ENCODE measurements at regions not wholly inside any gene's neighbourhood (a gene's known extent, or its start where the extent isn't known, plus 50 kb on each side); places are given as distances from the start of the nearest gene placed in this dataset.
"Not testable (repeated sequence)": the region's sequence is repeated elsewhere in the genome, so short reads cannot be mapped to it uniquely, and the experiment has no call there.

GRCh38 chr6:61192610-61193009 lies 1093.4 kb downstream of the KHDRBS2 start:
- DNase-seq (ENCODE audit: extremely low spot score, unreplicated experiment): no peak
- TF ChIP-seq CTCF (IDR thresholded peaks at IDR 0.05): no peak
- Mint-ChIP-seq H3K27me3 (ENCODE audit: unreplicated experiment) (no peaks in the 10 kb centered on the region), H3K27ac (ENCODE audit: unreplicated experiment) (no peak overlapping the region), H3K4me3 (ENCODE audit: unreplicated experiment) (no peak overlapping the region), H3K9me3 (ENCODE audit: unreplicated experiment) (peaks cover 59% of the 10 kb centered on the region), H3K4me1 (ENCODE audit: unreplicated experiment) (no peaks in the 10 kb centered on the region), H3K36me3 (ENCODE audit: unreplicated experiment) (no peaks in the 10 kb centered on the region)

- H3K9me3 Mint-ChIP-seq (ENCODE audit: unreplicated experiment): peaks cover 42% of the 10 kb centered on the region
- no peak overlapping the region for H3K4me3 Mint-ChIP-seq (ENCODE audit: unreplicated experiment)
- no peaks in the 10 kb centered on the region for H3K36me3 Mint-ChIP-seq (ENCODE audit: unreplicated experiment)
- H3K4me1 Mint-ChIP-seq (ENCODE audit: unreplicated experiment): no peaks in the 10 kb centered on the region
- no peak overlapping the region for H3K27ac Mint-ChIP-seq (ENCODE audit: unreplicated experiment)
- H3K27me3 Mint-ChIP-seq (ENCODE audit: unreplicated experiment): no peaks in the 10 kb centered on the region
- no peak for DNase-seq (ENCODE audit: extremely low spot score, unreplicated experiment)
- no peak for TF ChIP-seq CTCF (IDR thresholded peaks at IDR 0.05)
Measured at GRCh38 chr6:61168878-61169277, 1117.1 kb downstream of the KHDRBS2 start.

GRCh38 chr6:61149039-61149438 lies 1137.0 kb downstream of the KHDRBS2 start:
- not testable (repeated sequence) for H3K4me1 Mint-ChIP-seq (ENCODE audit: unreplicated experiment); H3K27ac Mint-ChIP-seq (ENCODE audit: unreplicated experiment); H3K4me3 Mint-ChIP-seq (ENCODE audit: unreplicated experiment); H3K36me3 Mint-ChIP-seq (ENCODE audit: unreplicated experiment); H3K27me3 Mint-ChIP-seq (ENCODE audit: unreplicated experiment); DNase-seq (ENCODE audit: extremely low spot score, unreplicated experiment)
- peaks cover 31% of the 10 kb centered on the region for H3K9me3 Mint-ChIP-seq (ENCODE audit: unreplicated experiment)

GRCh38 chr6:61142261-61142660 lies 1143.8 kb downstream of the KHDRBS2 start:
- H3K27me3 Mint-ChIP-seq (ENCODE audit: unreplicated experiment); H3K4me3 Mint-ChIP-seq (ENCODE audit: unreplicated experiment); H3K4me1 Mint-ChIP-seq (ENCODE audit: unreplicated experiment); DNase-seq (ENCODE audit: extremely low spot score, unreplicated experiment); H3K27ac Mint-ChIP-seq (ENCODE audit: unreplicated experiment); H3K36me3 Mint-ChIP-seq (ENCODE audit: unreplicated experiment): not testable (repeated sequence)
- peaks cover 12% of the 10 kb centered on the region for H3K9me3 Mint-ChIP-seq (ENCODE audit: unreplicated experiment)

GRCh38 chr6:61134028-61134427 lies 1152.0 kb downstream of the KHDRBS2 start:
- no peak overlapping the region for H3K4me3 Mint-ChIP-seq (ENCODE audit: unreplicated experiment)
- no peaks in the 10 kb centered on the region for H3K36me3 Mint-ChIP-seq (ENCODE audit: unreplicated experiment)
- no peaks in the 10 kb centered on the region for H3K4me1 Mint-ChIP-seq (ENCODE audit: unreplicated experiment)
- TF ChIP-seq CTCF (IDR thresholded peaks at IDR 0.05): no peak
- no peak for DNase-seq (ENCODE audit: extremely low spot score, unreplicated experiment)
- H3K27ac Mint-ChIP-seq (ENCODE audit: unreplicated experiment): no peak overlapping the region
- no peaks in the 10 kb centered on the region for H3K27me3 Mint-ChIP-seq (ENCODE audit: unreplicated experiment)
- H3K9me3 Mint-ChIP-seq (ENCODE audit: unreplicated experiment): peaks cover 20% of the 10 kb centered on the region

- not testable (repeated sequence) for H3K4me1 Mint-ChIP-seq (ENCODE audit: unreplicated experiment); H3K27me3 Mint-ChIP-seq (ENCODE audit: unreplicated experiment); H3K4me3 Mint-ChIP-seq (ENCODE audit: unreplicated experiment); DNase-seq (ENCODE audit: extremely low spot score, unreplicated experiment); H3K27ac Mint-ChIP-seq (ENCODE audit: unreplicated experiment); H3K36me3 Mint-ChIP-seq (ENCODE audit: unreplicated experiment)
- H3K9me3 Mint-ChIP-seq (ENCODE audit: unreplicated experiment): peaks cover 34% of the 10 kb centered on the region
Measured at GRCh38 chr6:61114185-61114584, 1171.8 kb downstream of the KHDRBS2 start.

GRCh38 chr6:61107914-61108313 lies 1178.1 kb downstream of the KHDRBS2 start:
- not testable (repeated sequence) for H3K27me3 Mint-ChIP-seq (ENCODE audit: unreplicated experiment); H3K27ac Mint-ChIP-seq (ENCODE audit: unreplicated experiment); H3K4me1 Mint-ChIP-seq (ENCODE audit: unreplicated experiment); DNase-seq (ENCODE audit: extremely low spot score, unreplicated experiment); H3K4me3 Mint-ChIP-seq (ENCODE audit: unreplicated experiment); H3K36me3 Mint-ChIP-seq (ENCODE audit: unreplicated experiment)
- peaks cover 33% of the 10 kb centered on the region for H3K9me3 Mint-ChIP-seq (ENCODE audit: unreplicated experiment)

- not testable (repeated sequence) for H3K27me3 Mint-ChIP-seq (ENCODE audit: unreplicated experiment); H3K4me1 Mint-ChIP-seq (ENCODE audit: unreplicated experiment); H3K36me3 Mint-ChIP-seq (ENCODE audit: unreplicated experiment); DNase-seq (ENCODE audit: extremely low spot score, unreplicated experiment); H3K4me3 Mint-ChIP-seq (ENCODE audit: unreplicated experiment); H3K27ac Mint-ChIP-seq (ENCODE audit: unreplicated experiment)
- peaks cover 30% of the 10 kb centered on the region for H3K9me3 Mint-ChIP-seq (ENCODE audit: unreplicated experiment)
Measured at GRCh38 chr6:61103660-61104059, 1182.4 kb downstream of the KHDRBS2 start.
